HG02798 (cell line): ENCODE measurements at regions not wholly inside any gene's neighbourhood (a gene's known extent, or its start where the extent isn't known, plus 50 kb on each side); places are given as distances from the start of the nearest gene placed in this dataset.

ENCODE experiments used
- ATAC-seq: cut with Tn5 transposase; IDR thresholded peaks from one replicate; pipeline ENCODE4 v1.9.1; 2021; ENCODE audit warnings: mild to moderate bottlenecking; ENCODE audit not compliant: unreplicated experiment, poor library complexity

GRCh38 chr2:12293874-12294273 lies 422.9 kb upstream of the TRIB2 start:
- ATAC-seq, result peak; percentile 87

- ATAC-seq, result no peak
Observed at GRCh38 chr2:12295856-12296519, 420.7 kb upstream of the TRIB2 start.

- no peak for ATAC-seq
Observed at GRCh38 chr2:12296915-12297314, 419.8 kb upstream of the TRIB2 start.

GRCh38 chr2:12298352-12298751 lies 418.4 kb upstream of the TRIB2 start:
- no peak for ATAC-seq

GRCh38 chr2:12299431-12299830 lies 417.3 kb upstream of the TRIB2 start:
- no peak for ATAC-seq

GRCh38 chr2:12300019-12300602 lies 416.6 kb upstream of the TRIB2 start:
- ATAC-seq, result no peak

- no peak for ATAC-seq
Observed at GRCh38 chr2:12300927-12301326, 415.8 kb upstream of the TRIB2 start.

- ATAC-seq, result no peak
Observed at GRCh38 chr2:12302140-12302539, 414.6 kb upstream of the TRIB2 start.

- no peak for ATAC-seq
Observed at GRCh38 chr2:12302691-12303090, 414.0 kb upstream of the TRIB2 start.

GRCh38 chr2:12303181-12304030 lies 413.3 kb upstream of the TRIB2 start:
- no peak for ATAC-seq

GRCh38 chr2:12304564-12305171 lies 412.1 kb upstream of the TRIB2 start:
- no peak for ATAC-seq

- ATAC-seq, result no peak
Observed at GRCh38 chr2:12305931-12306330, 410.8 kb upstream of the TRIB2 start.

- no peak for ATAC-seq
Observed at GRCh38 chr2:12310399-12310798, 406.3 kb upstream of the TRIB2 start.

- ATAC-seq, result no peak
Observed at GRCh38 chr2:12313445-12314126, 403.1 kb upstream of the TRIB2 start.

GRCh38 chr2:12314127-12314760 lies 402.5 kb upstream of the TRIB2 start:
- ATAC-seq, result no peak

GRCh38 chr2:12315224-12315623 lies 401.5 kb upstream of the TRIB2 start:
- ATAC-seq, result no peak

GRCh38 chr2:12316476-12316875 lies 400.3 kb upstream of the TRIB2 start:
- ATAC-seq, result no peak

GRCh38 chr2:12317286-12317685 lies 399.4 kb upstream of the TRIB2 start:
- ATAC-seq, result no peak

- ATAC-seq, result no peak
Observed at GRCh38 chr2:12317814-12318426, 398.8 kb upstream of the TRIB2 start.
